ENCODE measurements at regions not wholly inside any gene's neighbourhood (a gene's known extent, or its start where the extent isn't known, plus 50 kb on each side); places are given as distances from the start of the nearest gene placed in this dataset.

- no peak for TF ChIP-seq CTCF (IDR thresholded peaks at IDR 0.05; ENCODE audit: control extremely low read depth in 1 of 3, insufficient read depth in 1 of 3, low read depth in 1 of 3, low read length in 3 of 3)
- no peak for TF ChIP-seq TAF7 (optimal IDR thresholded peaks at IDR 0.05; ENCODE audit: borderline replicate concordance, low read depth, low read length)
- TF ChIP-seq CHD7 (IDR thresholded peaks at IDR 0.05; ENCODE audit: insufficient replicate concordance, low read length), result no peak
- no peak for TF ChIP-seq SP2 (IDR thresholded peaks at IDR 0.05; ENCODE audit: low read length)
- no peak for TF ChIP-seq POLR2AphosphoS5 (IDR thresholded peaks at IDR 0.05; ENCODE audit: low read depth, low read length)
Measured at GRCh38 chr2:201551901-201552300, 91.4 kb downstream of the TMEM237 start (continued).
